ENCODE measurements at regions not wholly inside any gene's neighbourhood (a gene's known extent, or its start where the extent isn't known, plus 50 kb on each side); places are given as distances from the start of the nearest gene placed in this dataset.

DNA sequence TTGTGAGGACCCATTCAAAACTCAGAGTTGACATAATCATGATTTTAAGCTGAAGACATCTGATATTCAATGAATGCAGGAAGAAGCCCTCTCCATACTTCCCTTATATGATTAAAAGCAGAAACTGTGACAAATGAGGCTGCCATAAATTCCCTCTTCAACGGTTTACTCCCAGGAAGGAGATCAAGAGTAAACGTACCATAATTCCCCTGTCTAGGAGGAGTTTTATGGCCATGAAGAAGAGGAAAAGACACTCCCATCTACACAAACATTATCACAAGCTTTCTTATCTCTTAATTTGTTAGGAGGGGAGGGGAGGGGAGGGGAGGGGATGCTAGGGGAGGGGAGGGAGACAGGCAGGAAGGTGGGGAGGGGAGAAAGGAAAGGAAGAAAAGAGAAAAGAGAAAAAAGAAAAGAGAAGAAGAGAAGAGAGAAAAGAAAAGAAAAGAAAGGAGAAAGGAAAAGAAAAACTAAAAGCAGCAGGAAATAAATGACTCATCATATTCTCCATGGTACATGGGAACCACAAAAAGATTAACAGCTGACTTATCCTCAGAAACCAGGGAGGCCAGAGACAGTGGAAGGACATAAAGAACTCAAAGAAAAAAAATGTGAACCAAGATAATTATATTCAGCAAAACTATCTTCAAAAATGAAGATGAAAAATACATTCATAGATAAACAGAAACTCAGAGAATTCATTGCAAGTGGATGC lies 121.6 kb downstream of the ALOX5 start:
- Histone ChIP-seq H3K27ac (no peak overlapping the region), H3K9me3 (replicated peaks in 1 of 3) (peaks cover 0 to 14% (median 0%) of the 10 kb centered on the region in 3 donors), H3K36me3 (replicated peaks in 1 of 2) (no peaks in the 10 kb centered on the region), H3K4me1 (replicated peaks in 1 of 2) (no peaks in the 10 kb centered on the region), H3K4me3 (no peak overlapping the region), H3K27me3 (no peaks in the 10 kb centered on the region)
- 69 to 75% (median 71%) methylated on average over 2 of the region's 2 CpGs for WGBS, 4 donors
- no peak for DNase-seq
- intact Hi-C loops (cut with DNase I) = no loop called here
- TF ChIP-seq, protein P1, sequence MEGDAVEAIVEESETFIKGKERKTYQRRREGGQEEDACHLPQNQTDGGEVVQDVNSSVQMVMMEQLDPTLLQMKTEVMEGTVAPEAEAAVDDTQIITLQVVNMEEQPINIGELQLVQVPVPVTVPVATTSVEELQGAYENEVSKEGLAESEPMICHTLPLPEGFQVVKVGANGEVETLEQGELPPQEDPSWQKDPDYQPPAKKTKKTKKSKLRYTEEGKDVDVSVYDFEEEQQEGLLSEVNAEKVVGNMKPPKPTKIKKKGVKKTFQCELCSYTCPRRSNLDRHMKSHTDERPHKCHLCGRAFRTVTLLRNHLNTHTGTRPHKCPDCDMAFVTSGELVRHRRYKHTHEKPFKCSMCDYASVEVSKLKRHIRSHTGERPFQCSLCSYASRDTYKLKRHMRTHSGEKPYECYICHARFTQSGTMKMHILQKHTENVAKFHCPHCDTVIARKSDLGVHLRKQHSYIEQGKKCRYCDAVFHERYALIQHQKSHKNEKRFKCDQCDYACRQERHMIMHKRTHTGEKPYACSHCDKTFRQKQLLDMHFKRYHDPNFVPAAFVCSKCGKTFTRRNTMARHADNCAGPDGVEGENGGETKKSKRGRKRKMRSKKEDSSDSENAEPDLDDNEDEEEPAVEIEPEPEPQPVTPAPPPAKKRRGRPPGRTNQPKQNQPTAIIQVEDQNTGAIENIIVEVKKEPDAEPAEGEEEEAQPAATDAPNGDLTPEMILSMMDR (IDR thresholded peaks at IDR 0.05) = no peak
- no peak for TF ChIP-seq POLR2A (IDR thresholded peaks at IDR 0.05)
